NB4 (cell line): ENCODE measurements at regions not wholly inside any gene's neighbourhood (a gene's known extent, or its start where the extent isn't known, plus 50 kb on each side); places are given as distances from the start of the nearest gene placed in this dataset.
"Not testable (repeated sequence)": the region's sequence is repeated elsewhere in the genome, so short reads cannot be mapped to it uniquely, and the experiment has no call there.

ENCODE experiments used
- DNase-seq: peaks from one replicate; pipeline ENCODE4 v3.0.0; 2010; ENCODE audit warnings: low read depth
- H3K4me3 ChIP-seq: one replicate; pipeline ENCODE4 v1.5.1; 2011; ENCODE audit warnings: mild to moderate bottlenecking, low read depth, low read length, moderate library complexity
- CTCF ChIP-seq: IDR thresholded peaks from one replicate; pipeline ENCODE4 v1.5.1; 2012; ENCODE audit warnings: low read depth, low read length
- MYC ChIP-seq: IDR thresholded peaks from 2 replicates; pipeline ENCODE4 v1.6.1; 2011; ENCODE audit warnings: low read depth, low read length
- POLR2A ChIP-seq: IDR thresholded peaks from 2 replicates; pipeline ENCODE4 v1.6.1; 2011; ENCODE audit warnings: mild to moderate bottlenecking; ENCODE audit not compliant: insufficient read length; ENCODE audit errors: extremely low read depth
- TF ChIP-seq, protein P1 (sequence below): IDR thresholded peaks from 2 replicates; pipeline ENCODE4 v1.6.1; 2011; ENCODE audit warnings: low read depth, low read length

GRCh38 chr5:112552216-112552615, 133.1 kb upstream of the EPB41L4A start:
- DNase-seq, result no peak
- TF ChIP-seq CTCF (no peak), MYC (no peak), POLR2A (no peak)
- TF ChIP-seq, protein P1, sequence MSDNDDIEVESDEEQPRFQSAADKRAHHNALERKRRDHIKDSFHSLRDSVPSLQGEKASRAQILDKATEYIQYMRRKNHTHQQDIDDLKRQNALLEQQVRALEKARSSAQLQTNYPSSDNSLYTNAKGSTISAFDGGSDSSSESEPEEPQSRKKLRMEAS, result no peak
- no peak overlapping the region for H3K4me3 ChIP-seq

- DNase-seq, result no peak
- no peak overlapping the region for H3K4me3 ChIP-seq
- no peak for TF ChIP-seq CTCF
- TF ChIP-seq MYC, result no peak
- no peak for TF ChIP-seq POLR2A
- TF ChIP-seq, protein P1, result no peak
These were observed 133.7 kb upstream of the EPB41L4A start for GRCh38 chr5:112552791-112553190.

- no peak for DNase-seq
- TF ChIP-seq CTCF (no peak), POLR2A (no peak), MYC (no peak)
- TF ChIP-seq, protein P1, result no peak
- no peak overlapping the region for H3K4me3 ChIP-seq
These were observed 135.3 kb upstream of the EPB41L4A start for GRCh38 chr5:112554101-112554977.

GRCh38 chr5:112555197-112555596, 136.1 kb upstream of the EPB41L4A start:
- no peak overlapping the region for H3K4me3 ChIP-seq
- DNase-seq, result no peak
- TF ChIP-seq CTCF, result no peak
- TF ChIP-seq, protein P1, result no peak

- TF ChIP-seq MYC, result no peak
- TF ChIP-seq, protein P1, result no peak
- TF ChIP-seq CTCF, result no peak
- TF ChIP-seq POLR2A, result no peak
These were observed 136.6 kb upstream of the EPB41L4A start for GRCh38 chr5:112555691-112556090.

DNA sequence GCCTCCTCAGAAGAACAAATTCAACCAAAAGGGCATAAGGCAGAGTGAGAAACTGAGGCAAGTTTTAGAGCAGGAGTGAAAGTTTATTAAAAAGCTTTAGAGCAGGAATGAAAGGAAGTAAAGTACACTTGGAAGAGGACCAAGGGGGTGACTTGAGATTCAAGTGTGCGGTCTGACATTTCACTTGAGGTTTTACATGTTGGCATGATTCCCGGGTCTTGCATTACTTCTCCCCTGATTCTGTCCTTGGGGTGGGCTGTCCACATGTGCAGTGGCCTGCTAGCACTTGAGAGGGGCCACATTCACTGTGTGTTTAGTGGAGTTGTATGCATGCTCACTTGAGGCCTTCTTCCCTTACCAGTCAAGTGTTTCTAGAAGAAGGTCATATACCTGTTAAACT, 140.4 kb upstream of the EPB41L4A start:
- H3K4me3 ChIP-seq, DNase-seq: not testable (repeated sequence)

More at GRCh38 chr5:112555691-112556090, 136.6 kb upstream of the EPB41L4A start:
- DNase-seq, result no peak
- no peak overlapping the region for H3K4me3 ChIP-seq
